Left lobe of liver (tissue), 2 donors: ENCODE measurements at regions not wholly inside any gene's neighbourhood (a gene's known extent, or its start where the extent isn't known, plus 50 kb on each side); places are given as distances from the start of the nearest gene placed in this dataset.

Experiments
- ATAC-seq: fragments of 200-7000 bp; cut with Tn5 transposase; one replicate; pipeline ENCODE4 v1.9.1; 2020; ENCODE audit warnings: mild to moderate bottlenecking, moderate library complexity
- DNase-seq: peaks from one replicate; pipeline ENCODE4 v3.0.0-alpha.2; 2020; ENCODE audit warnings: low spot score
- donor health status: DM: no; HTN: no; CAD: no; lungs with moderate emphysema.
- donor health status: DM: no; HTN: yes; CAD: no.

DNA sequence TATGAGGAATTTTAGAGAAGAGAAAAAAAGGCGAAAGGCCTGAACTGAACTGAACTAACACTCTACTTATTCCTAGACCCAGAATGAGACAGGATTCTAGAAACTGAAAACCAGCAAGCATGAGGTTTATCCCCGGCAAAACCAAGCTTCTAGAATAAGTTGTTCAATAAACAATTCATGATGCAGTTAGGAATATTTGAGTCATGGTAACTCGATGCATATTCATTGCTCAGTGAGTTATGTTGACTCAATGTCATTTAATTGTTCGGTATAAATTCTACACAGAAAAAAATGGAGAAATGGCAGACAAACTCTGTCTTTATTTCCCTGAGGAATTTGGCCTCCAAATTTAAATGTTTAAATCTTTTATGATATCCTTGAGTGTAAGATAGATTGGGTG, 321.5 kb downstream of the SATB2 start:
- ATAC-seq: no peak
- DNase-seq: no peak

DNA sequence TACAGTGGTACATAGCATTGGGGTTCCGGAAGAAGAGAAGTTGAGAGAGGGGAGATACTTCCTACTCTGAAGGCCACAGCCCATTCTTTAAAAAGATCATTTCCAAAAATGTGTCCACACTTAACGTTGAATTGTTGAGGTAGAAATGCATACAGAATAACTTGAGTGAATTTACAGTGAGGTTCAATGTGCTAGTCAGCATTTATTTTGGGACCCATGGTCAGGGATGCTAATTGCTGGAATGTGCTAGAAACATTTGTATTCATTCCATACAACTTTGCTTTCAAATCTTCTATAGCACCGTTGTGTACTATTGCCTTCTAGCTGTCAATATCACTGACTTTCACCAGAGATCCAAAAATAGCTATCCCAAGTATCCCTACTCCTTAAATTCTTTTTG, 325.9 kb downstream of the SATB2 start:
- DNase-seq (no peak), ATAC-seq (no peak)

DNA sequence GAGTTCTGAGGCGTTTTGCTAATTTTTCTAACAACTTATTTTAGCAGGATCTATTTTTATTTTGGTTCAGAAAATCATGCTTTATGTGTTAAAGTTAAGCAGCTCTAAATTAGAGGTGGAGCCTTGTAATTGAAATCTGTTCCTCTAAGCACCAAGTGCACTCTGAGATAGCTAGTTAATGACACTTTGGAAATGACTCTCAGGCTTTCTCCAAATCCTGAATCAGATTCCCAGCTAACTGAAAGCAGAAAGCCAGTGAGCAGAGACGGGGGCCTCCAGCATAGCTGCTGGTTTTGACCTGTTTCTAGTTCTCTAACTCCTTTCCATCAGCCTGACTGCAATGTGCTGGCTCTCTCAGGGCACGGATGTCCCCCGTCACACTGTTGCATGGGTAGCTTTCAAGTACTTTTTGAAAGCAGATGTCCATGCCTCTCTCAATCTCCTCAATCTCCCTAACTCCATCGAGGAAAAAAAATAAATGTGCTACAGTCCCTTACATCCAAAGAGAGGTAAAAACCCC, 326.5 kb downstream of the SATB2 start:
- no peak for DNase-seq
- no peak for ATAC-seq

DNA sequence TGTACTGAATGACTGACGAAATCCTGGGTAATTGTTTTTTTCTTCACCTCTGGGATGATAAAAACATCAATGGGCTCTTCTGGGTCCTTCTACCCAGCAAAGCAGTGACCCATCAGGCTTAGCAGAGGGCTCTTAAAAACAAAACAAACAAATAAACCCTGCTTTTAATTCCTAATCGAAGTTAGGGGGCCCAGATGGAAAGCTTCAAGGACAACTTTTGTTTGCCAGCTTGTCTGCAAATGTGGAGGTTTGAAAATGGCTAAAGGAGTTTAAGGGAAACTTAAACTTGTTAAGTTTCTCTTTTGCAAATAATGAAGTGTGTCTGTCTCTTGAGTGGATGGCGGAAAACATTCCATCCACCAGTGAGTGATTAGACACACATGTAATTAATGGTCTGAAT, 327.2 kb downstream of the SATB2 start:
- no peak for DNase-seq
- ATAC-seq: no peak

DNA sequence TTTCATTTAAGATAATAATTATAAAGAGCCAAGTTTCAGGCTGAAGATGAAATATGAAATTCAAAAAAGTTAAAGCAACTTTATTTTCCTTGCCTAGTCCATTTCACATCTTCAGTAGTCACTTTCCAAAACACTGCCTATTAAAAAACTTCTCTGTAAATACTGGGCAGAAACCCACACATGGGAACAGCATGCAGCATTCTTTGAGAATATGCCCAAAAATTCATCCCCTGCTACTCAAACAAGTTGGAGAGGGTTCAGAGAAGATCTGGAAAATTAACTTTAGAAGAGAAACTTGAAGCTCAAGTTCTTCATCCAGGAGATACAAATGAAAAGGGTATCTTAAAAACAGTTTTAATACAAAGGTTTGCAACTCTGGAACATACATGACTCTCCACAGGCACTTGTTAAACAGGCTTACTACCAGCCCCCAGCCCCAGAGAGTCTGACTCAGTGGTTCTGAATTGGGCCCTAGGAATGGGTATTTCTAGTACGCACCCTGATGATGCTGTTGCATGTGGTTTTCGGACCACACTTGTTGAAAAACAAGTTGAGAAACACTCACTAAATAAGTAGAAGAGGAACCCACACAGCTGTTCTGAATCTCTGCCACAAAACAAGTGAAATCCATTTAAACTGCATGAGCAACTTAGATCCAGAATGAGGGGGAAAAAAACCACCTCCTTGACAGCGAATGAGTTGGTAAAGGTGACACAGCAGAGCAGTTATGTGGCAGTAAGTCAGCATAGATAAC, 329.1 kb downstream of the SATB2 start:
- no peak for ATAC-seq
- DNase-seq: no peak

DNA sequence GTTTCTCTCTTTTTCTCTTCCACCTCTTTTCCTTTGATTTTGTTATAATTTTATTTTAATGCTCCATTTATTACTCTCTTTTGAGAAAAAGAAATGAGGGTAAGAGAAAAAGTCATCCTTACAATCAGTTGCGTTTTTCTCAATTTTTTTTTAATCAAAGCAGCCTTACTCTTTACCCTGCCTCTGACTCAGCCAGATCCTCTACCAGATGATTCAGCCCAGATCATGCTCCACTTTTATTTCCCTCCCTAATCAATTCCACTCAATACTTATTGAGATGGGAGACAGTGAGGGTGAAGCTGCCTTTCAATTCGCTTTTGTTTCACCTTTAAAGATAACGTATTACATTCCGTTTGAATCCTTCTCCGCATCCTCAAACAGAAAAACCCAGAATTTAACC, 337.9 kb downstream of the SATB2 start:
- ATAC-seq (no peak), DNase-seq (no peak)

DNA sequence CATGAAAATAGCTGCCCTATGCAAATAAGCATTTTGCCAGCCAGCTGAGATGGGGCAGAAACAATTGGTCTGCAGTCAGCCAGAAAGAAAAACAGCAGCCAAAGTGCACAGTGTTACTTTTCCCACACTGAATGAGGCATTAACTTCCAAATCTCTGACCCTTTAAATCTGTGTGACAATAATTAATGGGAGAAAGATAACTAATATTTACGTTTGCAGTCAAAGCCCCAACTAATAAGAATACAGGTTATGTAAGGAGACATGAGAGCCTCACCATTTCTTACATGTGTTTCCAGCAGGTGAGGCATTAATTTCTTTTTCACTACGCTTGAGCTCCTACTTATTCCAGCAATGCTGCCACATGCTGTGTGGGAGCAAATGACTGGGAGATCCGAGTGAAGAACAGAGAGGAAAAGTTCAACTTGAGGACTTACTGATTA, 339.0 kb downstream of the SATB2 start:
- no peak for ATAC-seq
- no peak for DNase-seq

DNA sequence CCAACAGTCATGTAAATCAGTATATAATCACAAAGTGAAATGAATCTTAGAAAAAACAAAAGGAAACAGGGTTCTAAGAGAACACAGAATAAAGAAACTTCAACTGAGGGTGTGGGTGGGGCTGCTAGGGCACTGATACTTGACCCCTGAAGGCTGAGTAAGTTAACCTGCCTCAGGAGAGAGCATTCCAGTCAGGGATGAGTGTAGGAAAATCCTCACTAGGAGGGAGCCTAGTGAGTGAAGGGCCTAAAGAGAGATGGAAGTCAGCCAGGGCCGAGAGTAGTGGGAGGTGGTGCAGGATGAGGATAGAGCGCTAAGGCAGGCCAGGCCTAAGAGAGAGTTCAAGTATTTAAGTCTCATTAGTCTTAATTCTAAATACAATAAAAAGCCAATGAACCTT, 342.6 kb downstream of the SATB2 start:
- no peak for ATAC-seq
- no peak for DNase-seq

DNA sequence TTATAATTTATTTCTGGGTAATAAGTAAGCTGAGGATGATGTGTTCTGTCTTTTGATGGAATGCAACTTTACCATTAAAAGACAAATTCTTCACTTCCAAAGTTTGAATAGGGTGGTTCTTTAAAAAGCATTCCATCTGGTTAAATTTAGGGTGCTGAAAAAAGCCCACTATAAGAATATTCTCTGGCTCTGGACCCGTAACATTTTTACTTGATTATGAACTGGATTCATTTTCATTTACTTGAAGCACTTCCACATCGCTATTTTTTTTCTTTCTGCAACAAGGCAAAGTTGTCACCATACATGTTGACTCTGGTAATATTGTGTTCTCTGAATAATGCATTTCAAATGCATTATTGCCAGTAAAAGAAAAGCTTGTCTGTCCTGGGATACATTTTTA, 344.6 kb downstream of the SATB2 start:
- ATAC-seq (no peak), DNase-seq (no peak)

DNA sequence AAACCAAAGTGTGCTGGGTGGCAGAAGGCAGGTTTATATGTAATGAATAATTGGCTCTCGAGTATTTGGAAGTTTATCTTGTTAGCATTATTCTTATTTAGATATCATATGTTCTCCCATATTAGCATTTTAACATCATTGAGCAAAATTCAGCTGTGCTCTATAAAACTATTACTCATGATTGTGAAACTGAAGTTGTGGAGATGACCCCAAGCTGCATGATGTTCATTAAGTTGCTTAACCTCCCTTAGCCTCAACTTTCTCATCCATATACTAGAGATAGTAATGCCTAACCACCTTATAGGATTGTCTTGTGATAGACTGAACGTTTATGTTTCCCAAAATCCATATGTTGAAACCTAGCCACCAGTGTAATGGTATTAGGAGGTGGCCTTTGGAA, 346.3 kb downstream of the SATB2 start:
- ATAC-seq (no peak), DNase-seq (no peak)

DNA sequence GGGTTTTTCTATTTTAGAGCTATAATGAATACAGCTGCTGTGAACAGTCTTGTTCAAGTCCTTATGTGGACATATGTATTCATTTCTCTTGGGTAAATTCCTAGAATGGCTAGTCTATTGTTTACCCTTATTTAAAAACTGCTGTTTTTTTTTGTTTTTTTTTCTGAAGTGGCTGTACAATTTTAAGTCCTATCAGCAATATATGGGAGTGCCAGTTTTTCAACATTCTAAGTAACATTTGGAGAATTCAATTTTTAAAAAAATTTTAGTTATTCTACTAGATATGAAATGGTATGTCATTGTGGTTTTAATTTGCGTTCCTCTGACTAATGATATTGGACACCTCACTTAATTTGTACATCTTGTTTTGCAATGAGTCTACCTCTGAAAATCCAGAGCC, 349.7 kb downstream of the SATB2 start:
- ATAC-seq (no peak), DNase-seq (no peak)

DNA sequence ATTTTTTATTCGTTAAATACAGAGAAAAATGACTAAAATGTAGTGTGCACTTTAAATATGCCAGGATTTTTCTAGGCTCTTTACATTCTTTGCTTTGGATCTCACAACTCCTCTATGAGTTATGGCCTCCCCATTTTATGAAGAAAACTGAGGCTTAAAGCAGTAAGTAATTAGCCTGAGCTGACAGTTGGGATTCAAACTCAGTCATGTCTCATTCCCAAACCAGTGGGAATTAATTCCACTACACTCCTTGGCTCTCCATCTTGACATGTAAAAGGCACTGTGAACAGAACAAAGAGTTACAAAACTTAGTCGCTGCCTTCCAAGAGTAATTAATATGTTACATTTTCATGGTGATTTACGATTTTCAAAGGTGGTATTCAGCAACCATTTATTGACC, 351.9 kb downstream of the SATB2 start:
- ATAC-seq (no peak), DNase-seq (no peak)

DNA sequence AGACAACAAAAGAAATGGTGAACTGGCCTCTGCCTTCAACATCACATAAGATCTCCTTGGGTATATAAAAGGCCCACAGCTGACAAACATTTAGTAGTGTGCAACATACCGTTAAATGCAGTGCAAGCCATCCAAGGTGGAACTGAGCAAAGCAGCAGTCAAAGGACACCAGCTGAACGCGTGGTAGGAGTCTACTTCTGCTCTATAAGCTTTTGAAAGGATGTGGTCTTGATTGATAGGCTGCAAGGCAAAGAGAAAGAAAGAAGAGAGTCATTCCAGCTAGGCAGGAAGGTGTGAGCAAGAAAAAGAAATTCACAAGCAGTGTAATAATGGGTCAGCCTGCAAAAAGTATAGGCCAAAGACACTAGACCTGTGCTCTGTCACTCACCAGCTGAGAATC, 356.3 kb downstream of the SATB2 start:
- ATAC-seq: no peak
- no peak for DNase-seq

DNA sequence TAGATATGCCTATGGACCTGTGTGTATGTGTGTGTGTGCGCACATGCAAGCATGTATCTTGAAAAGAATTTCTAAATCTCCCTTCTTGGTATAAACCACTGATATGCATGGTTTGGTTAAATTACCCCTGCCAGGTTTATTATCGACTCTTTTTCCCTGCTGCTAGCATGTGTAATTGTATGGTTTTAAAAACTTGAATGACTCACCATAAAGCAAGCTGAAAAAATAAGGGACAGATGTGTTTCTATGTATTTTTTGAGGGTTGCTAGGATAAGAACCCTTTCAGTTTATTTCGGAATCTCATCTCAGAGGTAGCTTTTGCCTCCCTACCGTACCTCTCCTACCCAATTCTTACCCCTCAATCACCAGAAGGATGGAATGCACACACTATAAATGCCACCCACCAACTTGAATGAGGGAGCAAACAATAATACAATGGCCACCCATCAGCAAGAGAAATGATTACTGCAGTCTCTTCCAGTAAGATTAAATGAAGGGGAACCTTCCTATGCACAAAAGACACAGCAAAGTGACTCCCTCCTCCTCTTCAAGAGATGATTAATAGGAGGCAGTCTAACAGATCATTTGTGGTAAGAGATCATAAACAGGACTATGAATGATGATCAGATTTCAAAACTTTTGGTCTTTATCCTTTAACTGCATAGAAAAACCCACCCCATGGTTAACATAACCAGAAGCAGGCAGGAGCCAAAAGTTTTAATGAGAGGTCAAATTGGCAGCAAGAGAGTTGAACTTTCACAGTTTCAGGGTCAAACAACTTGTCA, 357.2 kb downstream of the SATB2 start:
- ATAC-seq (no peak), DNase-seq (no peak)

DNA sequence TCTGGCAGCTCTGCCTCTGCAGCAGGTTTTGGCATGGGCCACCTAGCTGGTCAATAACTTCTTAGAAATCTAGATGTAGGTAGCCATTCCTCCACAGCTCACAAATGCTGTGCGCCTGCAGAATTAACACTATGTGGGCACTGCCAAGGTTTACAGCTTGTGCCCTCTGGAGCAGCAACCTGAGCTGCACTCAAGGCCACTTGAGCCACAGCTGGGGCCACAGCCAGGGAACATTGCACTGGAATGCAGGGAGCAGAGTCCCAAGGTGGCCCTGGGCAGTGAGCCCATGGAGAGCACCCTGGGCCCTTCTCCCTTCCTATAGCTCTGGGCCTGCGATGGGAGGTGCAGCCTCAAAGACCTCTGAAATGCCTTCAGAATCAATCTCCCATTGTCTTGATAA, 365.3 kb downstream of the SATB2 start:
- ATAC-seq (no peak), DNase-seq (no peak)

DNA sequence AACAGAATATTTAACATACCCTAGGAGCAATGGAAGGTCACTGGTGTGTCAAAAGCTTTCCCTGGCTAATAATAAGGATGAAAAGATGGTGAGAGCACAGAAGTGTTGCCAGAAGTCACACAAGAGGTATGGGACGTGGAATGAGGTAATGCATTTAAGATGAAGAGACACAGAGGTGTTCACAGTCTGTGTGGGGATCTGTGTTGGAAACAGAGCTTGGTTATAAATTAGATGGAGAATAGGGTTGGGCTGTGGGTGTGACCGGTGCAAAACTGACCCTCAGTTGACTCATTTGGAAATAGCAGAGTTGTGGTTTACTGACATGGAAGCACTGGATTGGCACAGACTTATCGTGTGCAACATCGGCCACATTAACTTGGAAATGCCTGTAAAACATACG, 372.5 kb downstream of the SATB2 start:
- no peak for ATAC-seq
- DNase-seq: no peak

DNA sequence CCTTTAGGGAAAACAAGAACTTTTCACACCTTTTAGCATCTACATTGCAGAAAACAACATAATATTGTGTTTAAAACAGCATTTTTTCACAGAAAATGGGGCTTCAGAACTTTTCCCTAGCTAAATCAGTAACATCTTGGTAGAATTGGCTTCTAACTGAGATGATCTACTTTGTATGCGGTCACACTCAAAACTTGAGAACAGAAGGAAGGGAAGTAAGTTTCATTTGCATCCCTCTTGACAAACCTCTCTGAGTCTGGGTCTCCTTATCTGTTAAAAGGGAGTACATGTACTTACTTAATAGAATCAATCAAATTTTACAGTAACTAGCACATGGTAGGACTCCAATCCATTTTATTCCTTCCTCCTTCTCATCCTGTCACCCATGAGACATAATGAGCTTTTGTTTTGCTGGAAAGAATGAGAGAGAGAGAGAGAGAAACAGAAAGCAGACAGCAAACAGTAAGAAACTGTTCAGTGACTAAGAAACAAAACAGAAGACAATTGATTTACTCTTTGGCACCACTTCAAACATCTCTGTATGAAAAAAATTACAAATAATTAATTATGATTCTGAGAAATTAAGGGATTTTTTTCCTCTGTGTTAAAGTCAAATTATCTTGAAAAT, 387.3 kb downstream of the SATB2 start:
- DNase-seq: no peak
- no peak for ATAC-seq

DNA sequence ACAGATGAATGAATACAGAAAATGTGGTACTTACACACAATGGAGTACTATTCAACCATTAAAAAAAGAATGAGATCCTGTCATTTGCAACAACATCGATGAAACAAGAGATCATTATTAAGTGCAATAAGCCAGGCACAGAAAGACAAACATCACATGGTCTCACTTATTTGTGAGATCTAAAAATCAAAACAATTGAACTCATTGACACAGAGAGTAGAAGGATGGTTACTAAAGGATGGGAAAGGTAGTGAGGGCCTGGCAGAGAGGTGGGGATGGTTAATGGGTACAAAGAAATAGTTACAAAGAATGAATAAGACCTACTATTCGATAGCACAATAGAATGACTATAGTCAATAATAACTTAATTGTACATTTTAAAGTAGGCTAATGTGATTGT, 393.5 kb downstream of the SATB2 start:
- DNase-seq (no peak), ATAC-seq (no peak)

DNA sequence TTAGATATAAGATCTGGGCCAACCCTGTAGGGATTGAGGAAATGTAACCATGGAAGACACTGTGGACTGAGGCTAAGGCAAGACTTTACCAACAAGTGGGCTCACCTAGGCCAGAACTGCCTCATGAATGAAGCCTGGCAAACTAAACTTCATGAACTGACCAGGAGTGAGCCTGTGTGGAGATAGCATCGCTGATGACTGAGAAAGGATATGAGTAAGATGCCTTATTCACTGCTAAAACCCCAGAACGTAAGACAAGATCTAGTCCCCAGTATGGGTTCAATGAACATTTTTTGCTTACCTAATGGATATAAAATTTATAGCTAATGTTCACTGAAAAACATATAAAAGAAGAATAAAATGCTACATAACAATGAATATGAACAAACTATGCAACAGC, 399.8 kb downstream of the SATB2 start:
- no peak for DNase-seq

DNA sequence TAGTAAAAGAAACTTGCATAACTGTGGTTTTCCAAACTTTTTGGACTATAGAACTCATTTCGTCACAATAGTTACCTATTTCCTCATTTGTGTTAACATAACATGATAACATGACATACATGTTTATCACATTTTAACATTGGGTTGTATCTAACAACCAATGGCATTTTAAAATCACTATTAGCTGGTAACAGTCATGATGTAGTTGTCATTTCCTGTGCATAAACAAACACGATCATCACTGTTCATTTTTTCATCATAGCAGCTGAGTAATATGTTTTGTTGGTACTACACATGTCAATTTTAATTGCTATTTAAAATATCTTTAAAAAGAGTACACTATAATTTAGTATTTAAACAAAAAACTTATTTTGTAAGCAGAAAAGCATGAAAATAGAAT, 402.4 kb downstream of the SATB2 start:
- ATAC-seq: no peak
- no peak for DNase-seq

More for the DNA sequence above, 399.8 kb downstream of the SATB2 start:
- no peak for ATAC-seq

DNA sequence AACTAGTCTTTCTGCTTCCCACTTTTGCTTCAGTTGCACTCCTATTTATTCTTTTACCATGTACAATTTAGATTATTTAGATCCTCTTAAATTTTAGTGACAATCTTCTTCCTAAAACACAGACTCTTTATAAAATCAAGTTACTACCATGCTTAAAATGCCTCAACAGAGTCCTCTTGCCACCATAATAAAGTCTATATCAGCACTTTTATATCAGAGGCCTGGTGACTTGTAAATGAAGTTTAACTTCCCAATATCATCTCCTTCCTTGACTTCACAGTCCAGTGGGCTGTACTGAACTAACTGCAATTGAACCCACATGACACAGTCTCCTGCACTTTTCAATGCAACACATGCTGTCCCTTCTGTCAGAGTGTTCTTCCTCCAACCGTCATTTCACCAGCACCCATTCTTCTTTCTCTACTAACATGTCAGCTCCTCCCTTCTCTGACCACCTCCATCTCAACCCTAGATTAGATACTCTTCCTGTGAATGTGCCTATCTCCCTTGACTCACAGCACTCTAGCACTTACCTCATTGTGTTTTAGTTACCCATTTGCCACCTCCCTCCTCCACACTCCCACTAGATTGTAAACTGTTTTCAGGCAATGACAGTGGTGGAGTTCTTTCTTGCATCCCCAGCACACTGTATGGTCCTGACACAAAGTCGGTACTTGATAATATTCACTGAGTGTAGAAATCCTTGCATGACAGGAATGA, 414.9 kb downstream of the SATB2 start:
- DNase-seq (no peak), ATAC-seq (no peak)
